ENCODE measurements at regions not wholly inside any gene's neighbourhood (a gene's known extent, or its start where the extent isn't known, plus 50 kb on each side); places are given as distances from the start of the nearest gene placed in this dataset.

GRCh38 chr16:6012716-6013115 is 915.1 kb upstream of the EEF2KMT start (continued):
- TF ChIP-seq, protein P1, sequence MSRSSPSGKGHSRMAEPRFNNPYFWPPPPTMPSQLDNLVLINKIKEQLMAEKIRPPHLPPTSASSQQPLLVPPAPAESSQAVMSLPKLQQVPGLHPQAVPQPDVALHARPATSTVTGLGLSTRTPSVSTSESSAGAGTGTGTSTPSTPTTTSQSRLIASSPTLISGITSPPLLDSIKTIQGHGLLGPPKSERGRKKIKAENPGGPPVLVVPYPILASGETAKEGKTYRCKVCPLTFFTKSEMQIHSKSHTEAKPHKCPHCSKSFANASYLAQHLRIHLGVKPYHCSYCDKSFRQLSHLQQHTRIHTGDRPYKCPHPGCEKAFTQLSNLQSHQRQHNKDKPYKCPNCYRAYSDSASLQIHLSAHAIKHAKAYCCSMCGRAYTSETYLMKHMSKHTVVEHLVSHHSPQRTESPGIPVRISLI (tag by site-specific recombination; IDR thresholded peaks at IDR 0.05): no peak

GRCh38 chr16:6009151-6009550 is 911.6 kb upstream of the EEF2KMT start:
- Histone ChIP-seq H3K4me3 (ENCODE audit: low read depth, low read length) (no peak overlapping the region), H3K36me3 (ENCODE audit: control insufficient read depth in 2 of 2, insufficient read depth in 1 of 2, low read length in 2 of 2) (no peaks in the 10 kb centered on the region), H3K9me3 (ENCODE audit: control insufficient read depth, insufficient read depth, low read depth, low read length) (no peaks in the 10 kb centered on the region), H3K4me1 (ENCODE audit: control insufficient read depth, insufficient read depth, low read length) (no peaks in the 10 kb centered on the region), H3K27ac (ENCODE audit: extremely low read depth, low read depth, low read length) (no peak overlapping the region)
- POLR2A ChIA-PET: no interaction called here
- CTCF ChIA-PET: no interaction called here
- TF ChIP-seq, protein P2, sequence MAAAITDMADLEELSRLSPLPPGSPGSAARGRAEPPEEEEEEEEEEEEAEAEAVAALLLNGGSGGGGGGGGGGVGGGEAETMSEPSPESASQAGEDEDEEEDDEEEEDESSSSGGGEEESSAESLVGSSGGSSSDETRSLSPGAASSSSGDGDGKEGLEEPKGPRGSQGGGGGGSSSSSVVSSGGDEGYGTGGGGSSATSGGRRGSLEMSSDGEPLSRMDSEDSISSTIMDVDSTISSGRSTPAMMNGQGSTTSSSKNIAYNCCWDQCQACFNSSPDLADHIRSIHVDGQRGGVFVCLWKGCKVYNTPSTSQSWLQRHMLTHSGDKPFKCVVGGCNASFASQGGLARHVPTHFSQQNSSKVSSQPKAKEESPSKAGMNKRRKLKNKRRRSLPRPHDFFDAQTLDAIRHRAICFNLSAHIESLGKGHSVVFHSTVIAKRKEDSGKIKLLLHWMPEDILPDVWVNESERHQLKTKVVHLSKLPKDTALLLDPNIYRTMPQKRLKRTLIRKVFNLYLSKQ (tag by site-specific recombination; IDR thresholded peaks at IDR 0.05; ENCODE audit: borderline replicate concordance): no peak
- TF ChIP-seq ZFHX2 (tag by site-specific recombination; conservative IDR thresholded peaks at IDR 0.05) (no peak), ZBTB49 (tag by site-specific recombination; IDR thresholded peaks at IDR 0.05; ENCODE audit: low read depth) (no peak), ZNF549 (tag by site-specific recombination; IDR thresholded peaks at IDR 0.05) (no peak), MEIS1 (CRISPR knock-in tag; IDR thresholded peaks at IDR 0.05; ENCODE audit: borderline replicate concordance) (no peak)
- TF ChIP-seq, protein P3, sequence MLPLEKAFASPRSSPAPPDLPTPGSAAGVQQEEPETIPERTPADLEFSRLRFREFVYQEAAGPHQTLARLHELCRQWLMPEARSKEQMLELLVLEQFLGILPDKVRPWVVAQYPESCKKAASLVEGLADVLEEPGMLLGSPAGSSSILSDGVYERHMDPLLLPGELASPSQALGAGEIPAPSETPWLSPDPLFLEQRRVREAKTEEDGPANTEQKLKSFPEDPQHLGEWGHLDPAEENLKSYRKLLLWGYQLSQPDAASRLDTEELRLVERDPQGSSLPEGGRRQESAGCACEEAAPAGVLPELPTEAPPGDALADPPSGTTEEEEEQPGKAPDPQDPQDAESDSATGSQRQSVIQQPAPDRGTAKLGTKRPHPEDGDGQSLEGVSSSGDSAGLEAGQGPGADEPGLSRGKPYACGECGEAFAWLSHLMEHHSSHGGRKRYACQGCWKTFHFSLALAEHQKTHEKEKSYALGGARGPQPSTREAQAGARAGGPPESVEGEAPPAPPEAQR (tag by site-specific recombination; IDR thresholded peaks at IDR 0.05): no peak
- TF ChIP-seq, protein P4, sequence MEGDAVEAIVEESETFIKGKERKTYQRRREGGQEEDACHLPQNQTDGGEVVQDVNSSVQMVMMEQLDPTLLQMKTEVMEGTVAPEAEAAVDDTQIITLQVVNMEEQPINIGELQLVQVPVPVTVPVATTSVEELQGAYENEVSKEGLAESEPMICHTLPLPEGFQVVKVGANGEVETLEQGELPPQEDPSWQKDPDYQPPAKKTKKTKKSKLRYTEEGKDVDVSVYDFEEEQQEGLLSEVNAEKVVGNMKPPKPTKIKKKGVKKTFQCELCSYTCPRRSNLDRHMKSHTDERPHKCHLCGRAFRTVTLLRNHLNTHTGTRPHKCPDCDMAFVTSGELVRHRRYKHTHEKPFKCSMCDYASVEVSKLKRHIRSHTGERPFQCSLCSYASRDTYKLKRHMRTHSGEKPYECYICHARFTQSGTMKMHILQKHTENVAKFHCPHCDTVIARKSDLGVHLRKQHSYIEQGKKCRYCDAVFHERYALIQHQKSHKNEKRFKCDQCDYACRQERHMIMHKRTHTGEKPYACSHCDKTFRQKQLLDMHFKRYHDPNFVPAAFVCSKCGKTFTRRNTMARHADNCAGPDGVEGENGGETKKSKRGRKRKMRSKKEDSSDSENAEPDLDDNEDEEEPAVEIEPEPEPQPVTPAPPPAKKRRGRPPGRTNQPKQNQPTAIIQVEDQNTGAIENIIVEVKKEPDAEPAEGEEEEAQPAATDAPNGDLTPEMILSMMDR (tag by site-specific recombination; IDR thresholded peaks at IDR 0.05): no peak

- Histone ChIP-seq H3K27ac (ENCODE audit: extremely low read depth, low read depth, low read length) (no peak overlapping the region), H3K36me3 (ENCODE audit: control insufficient read depth in 2 of 2, insufficient read depth in 1 of 2, low read length in 2 of 2) (no peaks in the 10 kb centered on the region), H3K4me1 (ENCODE audit: control insufficient read depth, insufficient read depth, low read length) (no peaks in the 10 kb centered on the region), H3K4me3 (ENCODE audit: low read depth, low read length) (no peak overlapping the region), H3K9me3 (ENCODE audit: control insufficient read depth, insufficient read depth, low read depth, low read length) (no peaks in the 10 kb centered on the region)
- POLR2A ChIA-PET: no interaction called here
- TF ChIP-seq ZNF600 (tag by site-specific recombination; IDR thresholded peaks at IDR 0.05) (no peak), ZNF830 (tag by site-specific recombination; IDR thresholded peaks at IDR 0.05; ENCODE audit: low read depth) (no peak), ZBTB48 (tag by site-specific recombination; IDR thresholded peaks at IDR 0.05) (no peak), ZNF146 (tag by site-specific recombination; IDR thresholded peaks at IDR 0.05) (no peak), ZNF560 (tag by site-specific recombination; IDR thresholded peaks at IDR 0.05; ENCODE audit: borderline replicate concordance) (no peak), ZNF132 (tag by site-specific recombination; IDR thresholded peaks at IDR 0.05; ENCODE audit: borderline replicate concordance) (no peak), ZNF548 (tag by site-specific recombination; IDR thresholded peaks at IDR 0.05) (no peak), ZSCAN4 (tag by site-specific recombination; IDR thresholded peaks at IDR 0.05) (no peak), ZNF561 (tag by site-specific recombination; IDR thresholded peaks at IDR 0.05; ENCODE audit: borderline replicate concordance) (no peak), ZNF155 (tag by site-specific recombination; IDR thresholded peaks at IDR 0.05) (no peak), ZNF629 (tag by site-specific recombination; IDR thresholded peaks at IDR 0.05) (no peak)
- TF ChIP-seq, protein P5, sequence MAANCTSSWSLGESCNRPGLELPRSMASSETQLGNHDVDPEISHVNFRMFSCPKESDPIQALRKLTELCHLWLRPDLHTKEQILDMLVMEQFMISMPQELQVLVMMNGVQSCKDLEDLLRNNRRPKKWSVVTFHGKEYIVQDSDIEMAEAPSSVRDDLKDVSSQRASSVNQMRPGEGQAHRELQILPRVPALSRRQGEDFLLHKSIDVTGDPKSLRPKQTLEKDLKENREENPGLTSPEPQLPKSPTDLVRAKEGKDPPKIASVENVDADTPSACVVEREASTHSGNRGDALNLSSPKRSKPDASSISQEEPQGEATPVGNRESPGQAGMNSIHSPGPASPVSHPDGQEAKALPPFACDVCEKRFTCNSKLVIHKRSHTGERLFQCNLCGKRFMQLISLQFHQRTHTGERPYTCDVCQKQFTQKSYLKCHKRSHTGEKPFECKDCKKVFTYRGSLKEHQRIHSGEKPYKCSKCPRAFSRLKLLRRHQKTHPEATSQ (tag by site-specific recombination; IDR thresholded peaks at IDR 0.05): no peak
- CTCF ChIA-PET: no interaction called here
Measured at GRCh38 chr16:6008670-6009069, 911.1 kb upstream of the EEF2KMT start.

All from HEK293 (cell line).